ENCODE measurements at regions not wholly inside any gene's neighbourhood (a gene's known extent, or its start where the extent isn't known, plus 50 kb on each side); places are given as distances from the start of the nearest gene placed in this dataset.

DNA sequence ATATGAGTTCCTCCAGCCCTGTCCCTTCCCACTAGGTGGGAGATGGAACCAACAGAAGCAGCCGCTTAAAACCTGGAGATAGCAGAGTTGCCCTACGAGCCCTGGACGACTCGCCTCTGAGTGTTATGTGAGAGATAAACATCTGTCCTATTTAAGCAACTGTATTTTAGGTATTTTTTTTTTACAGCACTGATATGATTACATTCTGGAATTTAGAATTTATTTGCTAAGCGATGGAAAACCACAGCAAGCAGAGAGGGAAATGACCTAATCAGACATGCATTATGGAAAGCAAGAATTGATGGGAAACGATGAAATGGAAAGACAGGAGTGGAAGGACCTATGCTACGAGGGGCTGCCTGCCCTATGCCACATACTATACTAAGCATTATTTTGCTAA, 379.0 kb upstream of the IL12A start:
- TF ChIP-seq, protein P1, sequence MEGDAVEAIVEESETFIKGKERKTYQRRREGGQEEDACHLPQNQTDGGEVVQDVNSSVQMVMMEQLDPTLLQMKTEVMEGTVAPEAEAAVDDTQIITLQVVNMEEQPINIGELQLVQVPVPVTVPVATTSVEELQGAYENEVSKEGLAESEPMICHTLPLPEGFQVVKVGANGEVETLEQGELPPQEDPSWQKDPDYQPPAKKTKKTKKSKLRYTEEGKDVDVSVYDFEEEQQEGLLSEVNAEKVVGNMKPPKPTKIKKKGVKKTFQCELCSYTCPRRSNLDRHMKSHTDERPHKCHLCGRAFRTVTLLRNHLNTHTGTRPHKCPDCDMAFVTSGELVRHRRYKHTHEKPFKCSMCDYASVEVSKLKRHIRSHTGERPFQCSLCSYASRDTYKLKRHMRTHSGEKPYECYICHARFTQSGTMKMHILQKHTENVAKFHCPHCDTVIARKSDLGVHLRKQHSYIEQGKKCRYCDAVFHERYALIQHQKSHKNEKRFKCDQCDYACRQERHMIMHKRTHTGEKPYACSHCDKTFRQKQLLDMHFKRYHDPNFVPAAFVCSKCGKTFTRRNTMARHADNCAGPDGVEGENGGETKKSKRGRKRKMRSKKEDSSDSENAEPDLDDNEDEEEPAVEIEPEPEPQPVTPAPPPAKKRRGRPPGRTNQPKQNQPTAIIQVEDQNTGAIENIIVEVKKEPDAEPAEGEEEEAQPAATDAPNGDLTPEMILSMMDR (conservative IDR thresholded peaks at IDR 0.05; ENCODE audit: low read depth, low read length) = no peak

DNA sequence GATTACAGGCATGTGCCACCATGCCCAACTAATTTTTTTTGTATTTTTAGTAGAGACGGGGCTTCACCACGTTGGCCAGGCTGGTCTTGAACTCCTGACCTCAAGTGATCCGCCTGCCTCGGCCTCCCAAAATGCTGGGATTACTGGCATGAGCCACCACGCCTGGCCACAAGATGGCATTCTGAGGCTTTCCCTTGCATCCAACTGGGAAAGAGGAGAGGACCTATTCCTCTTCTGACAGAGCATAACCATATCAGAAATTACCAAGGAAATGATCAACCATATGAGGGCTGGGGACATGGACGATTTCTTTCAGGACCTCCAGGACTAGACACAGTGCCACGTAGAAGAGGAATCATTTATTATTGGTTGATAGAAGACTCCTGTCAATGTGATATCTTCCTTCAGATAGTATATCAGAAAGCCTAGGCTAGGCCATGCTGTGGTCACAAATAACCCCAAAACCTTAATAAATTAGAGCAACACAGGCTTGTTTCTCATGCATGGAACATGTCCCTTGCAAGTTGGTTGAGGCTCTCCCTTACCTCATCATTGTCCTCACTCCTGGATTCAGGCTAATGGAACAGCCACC, 372.3 kb upstream of the IL12A start:
- DNase-seq (ENCODE audit: low read depth) = no peak
- TF ChIP-seq, protein P1 (conservative IDR thresholded peaks at IDR 0.05; ENCODE audit: low read depth, low read length) = peak; percentile 71
- H3K4me3 ChIP-seq (ENCODE audit: low read length) = no peak overlapping the region

More for the DNA sequence above, 379.0 kb upstream of the IL12A start:
- no peak overlapping the region for H3K4me3 ChIP-seq (ENCODE audit: low read length)
- DNase-seq (ENCODE audit: low read depth) = no peak

DNA sequence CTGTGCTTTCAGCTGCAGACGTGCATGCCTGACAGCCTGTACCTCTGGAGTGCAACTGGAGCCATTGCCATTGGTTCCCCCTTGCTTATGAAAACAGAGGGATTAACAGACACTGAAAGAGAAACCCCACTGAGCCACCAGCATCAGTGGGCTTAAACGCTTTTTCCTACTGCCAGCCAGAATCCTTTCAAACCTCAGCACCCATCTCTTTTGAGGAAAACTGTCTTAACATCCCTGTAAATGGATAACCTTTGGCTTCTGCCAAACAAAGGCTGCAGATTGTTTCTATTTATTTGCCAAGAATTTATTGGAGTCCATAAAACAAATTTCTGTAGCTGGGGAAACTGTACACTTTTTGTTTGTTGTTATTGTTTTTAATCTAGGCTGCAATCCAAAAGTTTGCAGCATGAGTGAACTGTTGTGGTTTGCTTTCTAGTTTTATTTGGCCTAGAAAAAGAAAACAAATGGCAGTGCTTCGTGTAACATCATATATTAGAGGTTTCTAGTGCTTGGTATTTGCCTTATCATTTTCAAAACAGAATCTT, 369.2 kb upstream of the IL12A start:
- TF ChIP-seq, protein P1 (conservative IDR thresholded peaks at IDR 0.05; ENCODE audit: low read depth, low read length) = no peak
- no peak for DNase-seq (ENCODE audit: low read depth)
- H3K4me3 ChIP-seq (ENCODE audit: low read length) = no peak overlapping the region

DNA sequence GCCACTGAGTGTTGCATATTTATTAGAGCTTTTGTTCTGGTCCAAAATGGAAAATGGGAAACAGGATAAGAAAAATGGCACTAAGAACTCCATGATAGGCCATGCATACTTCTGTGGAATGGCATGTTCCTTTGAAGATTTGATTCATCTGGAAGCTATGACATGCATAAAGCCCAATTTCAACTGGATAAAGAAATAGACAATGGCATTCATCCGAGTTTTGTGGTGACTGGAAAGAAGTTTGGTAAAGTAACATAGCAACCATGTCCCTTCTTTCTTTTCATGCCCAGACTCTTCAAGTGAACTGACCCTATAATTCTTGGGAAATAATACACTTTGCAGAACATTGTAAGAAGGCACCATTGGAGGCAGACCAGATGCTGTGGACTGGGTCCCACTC, 368.4 kb upstream of the IL12A start:
- no peak for DNase-seq (ENCODE audit: low read depth)
- TF ChIP-seq, protein P1 (conservative IDR thresholded peaks at IDR 0.05; ENCODE audit: low read depth, low read length) = no peak
- no peak overlapping the region for H3K4me3 ChIP-seq (ENCODE audit: low read length)

DNA sequence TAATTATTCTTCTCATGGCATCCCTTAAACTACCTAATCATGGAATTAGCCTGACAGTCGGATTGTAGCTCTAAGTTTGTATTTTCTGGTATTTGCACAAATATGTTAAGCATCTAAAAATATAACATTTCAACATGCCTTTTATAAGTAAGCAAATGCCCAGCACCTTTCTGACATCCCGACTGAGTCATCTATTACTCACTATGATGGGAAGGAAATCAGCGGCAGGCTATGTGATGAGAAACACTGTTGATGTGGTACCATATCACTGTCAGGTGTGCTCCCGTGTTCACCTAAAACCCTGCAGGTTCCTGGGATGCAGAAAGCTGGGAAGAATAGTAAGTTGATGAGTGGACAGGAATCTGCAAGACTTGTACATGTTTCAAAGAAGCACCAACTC, 367.8 kb upstream of the IL12A start:
- peak; percentile 52 for DNase-seq (ENCODE audit: low read depth)
- TF ChIP-seq, protein P1 (conservative IDR thresholded peaks at IDR 0.05; ENCODE audit: low read depth, low read length) = no peak
- no peak overlapping the region for H3K4me3 ChIP-seq (ENCODE audit: low read length)

DNA sequence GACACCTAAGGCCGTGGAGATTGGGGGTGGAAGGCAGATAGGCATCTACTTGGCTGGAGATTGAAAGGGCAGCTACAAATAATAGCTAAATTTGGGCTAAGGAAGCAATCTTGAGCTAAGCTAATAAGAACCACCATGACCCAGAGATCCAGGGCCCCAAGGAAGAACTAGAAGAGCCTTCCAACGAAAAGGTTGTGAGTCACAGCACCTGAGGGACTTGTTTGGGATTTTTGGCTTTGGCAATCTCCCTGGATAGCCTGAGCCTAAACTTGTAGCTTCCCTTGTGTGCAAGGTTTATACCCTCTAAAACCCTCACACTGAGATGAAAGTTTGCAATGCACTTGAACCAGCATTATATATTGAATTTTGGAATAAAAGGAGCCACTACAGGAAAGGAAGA, 364.0 kb upstream of the IL12A start:
- no peak overlapping the region for H3K4me3 ChIP-seq (ENCODE audit: low read length)
- DNase-seq (ENCODE audit: low read depth) = no peak
- TF ChIP-seq, protein P1 (conservative IDR thresholded peaks at IDR 0.05; ENCODE audit: low read depth, low read length) = no peak

DNA sequence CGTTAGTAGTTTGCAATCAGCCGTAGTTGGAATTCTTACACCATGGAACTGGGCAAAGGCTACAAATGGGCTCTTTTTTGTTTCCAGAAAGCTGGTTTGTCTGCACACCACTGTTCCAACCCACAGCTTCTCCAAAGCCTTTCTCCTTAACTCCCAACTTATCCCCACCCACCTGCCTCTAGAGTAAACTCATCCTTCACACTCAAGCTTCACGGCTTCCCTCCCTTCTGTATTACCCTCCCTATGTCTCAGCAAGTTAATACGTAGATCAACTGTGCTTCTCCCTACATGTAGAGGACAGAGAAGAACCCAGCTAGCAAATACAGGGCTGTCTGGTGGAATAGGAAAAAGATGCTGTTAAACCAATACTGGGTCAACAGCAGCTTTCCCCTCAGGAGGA, 363.0 kb upstream of the IL12A start:
- TF ChIP-seq, protein P1 (conservative IDR thresholded peaks at IDR 0.05; ENCODE audit: low read depth, low read length) = no peak
- no peak for DNase-seq (ENCODE audit: low read depth)

More for the DNA sequence above, 363.0 kb upstream of the IL12A start:
- H3K4me3 ChIP-seq (ENCODE audit: low read length) = no peak overlapping the region
